A673 (cell line): ENCODE measurements at regions not wholly inside any gene's neighbourhood (a gene's known extent, or its start where the extent isn't known, plus 50 kb on each side); places are given as distances from the start of the nearest gene placed in this dataset.

ENCODE experiments used
- BruUV-seq: library from RNA; stranded (reverse); fragments of 400-500 nt; replicated peaks from 2 replicates; lab custom pipeline; 2021; lab: Mats Ljungman, UMichigan
- CTCF ChIA-PET: fragments of 300-600 bp; sonication (Branson Sonifier 250); formaldehyde crosslinking; loops from one replicate; lab custom pipeline; 2022; ENCODE audit warnings: antibody characterized with exemption; lab: Charles Lee
- POLR2A ChIA-PET: fragments of 300-600 bp; sonication (Branson Sonifier 250); formaldehyde crosslinking; loops from one replicate; lab custom pipeline; 2022; ENCODE audit warnings: antibody characterized with exemption; ENCODE audit not compliant: low non-redundant PET; lab: Charles Lee
- DNase-seq: peaks from one replicate; pipeline ENCODE4 v3.0.0-alpha.2; 2015; ENCODE audit warnings: low spot score
- H3K27ac ChIP-seq: fragments of 200-600 bp; sonication (generic); 2 replicates; pipeline ENCODE4 v1.5.1; 2016; ENCODE audit warnings: mixed run types, low read depth, mild to moderate bottlenecking, mixed read lengths, antibody characterized with exemption, low read length; ENCODE audit not compliant: poor library complexity, severe bottlenecking
- H3K27me3 ChIP-seq: fragments of 200-600 bp; sonication (generic); replicated peaks from 2 replicates; pipeline ENCODE4 v1.6.1; 2017; ENCODE audit warnings: mixed run types, low read depth, mild to moderate bottlenecking, mixed read lengths, antibody characterized with exemption, low read length; ENCODE audit not compliant: insufficient read depth, poor library complexity
- H3K36me3 ChIP-seq: fragments of 200-600 bp; sonication (generic); 2 replicates; pipeline ENCODE4 v1.6.1; 2016; ENCODE audit warnings: mixed run types, mild to moderate bottlenecking, mixed read lengths, antibody characterized with exemption, low read length; ENCODE audit not compliant: insufficient read depth, poor library complexity, severe bottlenecking
- H3K4me1 ChIP-seq: fragments of 200-600 bp; sonication (generic); 2 replicates; pipeline ENCODE4 v1.6.1; 2017; ENCODE audit warnings: mixed run types, mild to moderate bottlenecking, mixed read lengths, antibody characterized with exemption, low read length; ENCODE audit not compliant: insufficient read depth, poor library complexity, severe bottlenecking
- H3K4me3 ChIP-seq: fragments of 200-600 bp; sonication (generic); 2 replicates; pipeline ENCODE4 v1.5.1; 2016; ENCODE audit warnings: low read depth, mixed run types, mild to moderate bottlenecking, mixed read lengths, low read length; ENCODE audit not compliant: poor library complexity, severe bottlenecking
- H3K9me3 ChIP-seq: fragments of 200-600 bp; sonication (generic); 2 replicates; pipeline ENCODE4 v1.6.1; 2016; ENCODE audit warnings: mixed run types, low read depth, mild to moderate bottlenecking, mixed read lengths, antibody characterized with exemption, low read length; ENCODE audit not compliant: poor library complexity, severe bottlenecking
- EZH2 ChIP-seq: fragments of 200-600 bp; sonication (generic); IDR thresholded peaks from 2 replicates; pipeline ENCODE4 v1.6.1; 2017; ENCODE audit warnings: borderline replicate concordance, low read depth, mild to moderate bottlenecking, mixed read lengths, antibody characterized with exemption, low read length; ENCODE audit not compliant: poor library complexity, severe bottlenecking
- intact Hi-C: fragments of 100-400 bp; cut with micrococcal nuclease; formaldehyde crosslinking; loops from one replicate; pipeline ENCODE4 v1.10.0; 2022; ENCODE audit not compliant: unreplicated experiment
- TF ChIP-seq, protein P1 (sequence below): fragments of 300-800, 200-600 bp; sonication (generic); conservative IDR thresholded peaks from 2 replicates; pipeline ENCODE4 v1.5.1; 2017; ENCODE audit warnings: low read depth, mild to moderate bottlenecking, antibody characterized with exemption, low read length, moderate library complexity, mixed read lengths

GRCh38 chr5:121526908-121527307 is 324.8 kb upstream of the FTMT start:
- no peak overlapping the region for H3K27ac ChIP-seq
- intact Hi-C loops, result no loop called here
- H3K36me3 ChIP-seq, result no peaks in the 10 kb centered on the region
- DNase-seq, result no peak
- no peak overlapping the region for H3K4me3 ChIP-seq
- H3K9me3 ChIP-seq, result peaks cover 4% of the 10 kb centered on the region
- TF ChIP-seq EZH2, result no peak
- TF ChIP-seq, protein P1, sequence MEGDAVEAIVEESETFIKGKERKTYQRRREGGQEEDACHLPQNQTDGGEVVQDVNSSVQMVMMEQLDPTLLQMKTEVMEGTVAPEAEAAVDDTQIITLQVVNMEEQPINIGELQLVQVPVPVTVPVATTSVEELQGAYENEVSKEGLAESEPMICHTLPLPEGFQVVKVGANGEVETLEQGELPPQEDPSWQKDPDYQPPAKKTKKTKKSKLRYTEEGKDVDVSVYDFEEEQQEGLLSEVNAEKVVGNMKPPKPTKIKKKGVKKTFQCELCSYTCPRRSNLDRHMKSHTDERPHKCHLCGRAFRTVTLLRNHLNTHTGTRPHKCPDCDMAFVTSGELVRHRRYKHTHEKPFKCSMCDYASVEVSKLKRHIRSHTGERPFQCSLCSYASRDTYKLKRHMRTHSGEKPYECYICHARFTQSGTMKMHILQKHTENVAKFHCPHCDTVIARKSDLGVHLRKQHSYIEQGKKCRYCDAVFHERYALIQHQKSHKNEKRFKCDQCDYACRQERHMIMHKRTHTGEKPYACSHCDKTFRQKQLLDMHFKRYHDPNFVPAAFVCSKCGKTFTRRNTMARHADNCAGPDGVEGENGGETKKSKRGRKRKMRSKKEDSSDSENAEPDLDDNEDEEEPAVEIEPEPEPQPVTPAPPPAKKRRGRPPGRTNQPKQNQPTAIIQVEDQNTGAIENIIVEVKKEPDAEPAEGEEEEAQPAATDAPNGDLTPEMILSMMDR, result no peak
- H3K27me3 ChIP-seq, result no peaks in the 10 kb centered on the region
- ChIA-PET CTCF (no interaction called here), POLR2A (no interaction called here)
- H3K4me1 ChIP-seq, result no peaks in the 10 kb centered on the region
- no TSS peak for BruUV-seq

GRCh38 chr5:121533814-121534213 is 317.9 kb upstream of the FTMT start:
- Histone ChIP-seq H3K4me1 (no peaks in the 10 kb centered on the region), H3K36me3 (no peaks in the 10 kb centered on the region), H3K27me3 (no peaks in the 10 kb centered on the region), H3K9me3 (no peaks in the 10 kb centered on the region), H3K4me3 (no peak overlapping the region), H3K27ac (no peak overlapping the region)
- no TSS peak for BruUV-seq
- intact Hi-C loops, result no loop called here
- POLR2A ChIA-PET, result no interaction called here
- DNase-seq, result no peak
- CTCF ChIA-PET, result no interaction called here
- TF ChIP-seq EZH2, result no peak
- TF ChIP-seq, protein P1, result no peak

GRCh38 chr5:121550989-121551388 is 300.7 kb upstream of the FTMT start:
- POLR2A ChIA-PET, result no interaction called here
- CTCF ChIA-PET, result no interaction called here
- no TSS peak for BruUV-seq

More at GRCh38 chr5:121550989-121551388, 300.7 kb upstream of the FTMT start:
- no peak for DNase-seq
- no peaks in the 10 kb centered on the region for H3K9me3 ChIP-seq
- H3K27me3 ChIP-seq, result no peaks in the 10 kb centered on the region
- intact Hi-C loops, result no loop called here
- H3K27ac ChIP-seq, result no peak overlapping the region
- TF ChIP-seq, protein P1, result no peak
- no peak for TF ChIP-seq EZH2
- no peak overlapping the region for H3K4me3 ChIP-seq
- H3K4me1 ChIP-seq, result no peaks in the 10 kb centered on the region
- H3K36me3 ChIP-seq, result no peaks in the 10 kb centered on the region
